Fibroblast of villous mesenchyme (primary cell): ENCODE measurements at regions not wholly inside any gene's neighbourhood (a gene's known extent, or its start where the extent isn't known, plus 50 kb on each side); places are given as distances from the start of the nearest gene placed in this dataset.

Experiments used
- DNase-seq: peaks from one replicate; pipeline ENCODE4 v3.0.0-alpha.2; 2010; ENCODE audit warnings: low read depth
- H3K4me3 ChIP-seq: 2 replicates; pipeline ENCODE4 v1.5.1; 2011; ENCODE audit warnings: low read depth, mild to moderate bottlenecking, low read length
- TF ChIP-seq, protein P1 (sequence below): IDR thresholded peaks from 2 replicates; pipeline ENCODE4 v1.5.1; 2012; ENCODE audit warnings: low read depth, mild to moderate bottlenecking, low read length; ENCODE audit not compliant: insufficient read depth

DNA sequence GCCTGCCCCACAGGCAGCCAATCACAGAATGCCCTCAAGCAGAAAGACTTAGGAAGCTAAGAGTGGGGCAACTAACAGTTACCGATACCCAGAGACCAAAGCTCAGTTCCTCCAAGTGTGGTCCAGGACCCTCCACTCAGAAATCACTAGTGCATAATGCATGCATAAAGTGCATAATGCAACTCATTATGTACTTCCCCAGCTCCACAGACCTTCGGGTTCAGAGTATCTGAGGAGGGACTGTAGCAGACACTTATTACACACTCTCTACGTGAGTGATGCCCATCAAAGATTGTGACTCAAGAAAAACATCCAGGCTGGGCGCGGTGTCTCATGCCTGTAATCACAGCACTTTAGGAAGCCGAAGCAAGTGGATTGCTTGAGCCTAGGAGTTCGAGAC, 328.0 kb downstream of the BCOR start:
- DNase-seq, result no peak
- H3K4me3 ChIP-seq, result no peak overlapping the region
- TF ChIP-seq, protein P1, sequence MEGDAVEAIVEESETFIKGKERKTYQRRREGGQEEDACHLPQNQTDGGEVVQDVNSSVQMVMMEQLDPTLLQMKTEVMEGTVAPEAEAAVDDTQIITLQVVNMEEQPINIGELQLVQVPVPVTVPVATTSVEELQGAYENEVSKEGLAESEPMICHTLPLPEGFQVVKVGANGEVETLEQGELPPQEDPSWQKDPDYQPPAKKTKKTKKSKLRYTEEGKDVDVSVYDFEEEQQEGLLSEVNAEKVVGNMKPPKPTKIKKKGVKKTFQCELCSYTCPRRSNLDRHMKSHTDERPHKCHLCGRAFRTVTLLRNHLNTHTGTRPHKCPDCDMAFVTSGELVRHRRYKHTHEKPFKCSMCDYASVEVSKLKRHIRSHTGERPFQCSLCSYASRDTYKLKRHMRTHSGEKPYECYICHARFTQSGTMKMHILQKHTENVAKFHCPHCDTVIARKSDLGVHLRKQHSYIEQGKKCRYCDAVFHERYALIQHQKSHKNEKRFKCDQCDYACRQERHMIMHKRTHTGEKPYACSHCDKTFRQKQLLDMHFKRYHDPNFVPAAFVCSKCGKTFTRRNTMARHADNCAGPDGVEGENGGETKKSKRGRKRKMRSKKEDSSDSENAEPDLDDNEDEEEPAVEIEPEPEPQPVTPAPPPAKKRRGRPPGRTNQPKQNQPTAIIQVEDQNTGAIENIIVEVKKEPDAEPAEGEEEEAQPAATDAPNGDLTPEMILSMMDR, result no peak

DNA sequence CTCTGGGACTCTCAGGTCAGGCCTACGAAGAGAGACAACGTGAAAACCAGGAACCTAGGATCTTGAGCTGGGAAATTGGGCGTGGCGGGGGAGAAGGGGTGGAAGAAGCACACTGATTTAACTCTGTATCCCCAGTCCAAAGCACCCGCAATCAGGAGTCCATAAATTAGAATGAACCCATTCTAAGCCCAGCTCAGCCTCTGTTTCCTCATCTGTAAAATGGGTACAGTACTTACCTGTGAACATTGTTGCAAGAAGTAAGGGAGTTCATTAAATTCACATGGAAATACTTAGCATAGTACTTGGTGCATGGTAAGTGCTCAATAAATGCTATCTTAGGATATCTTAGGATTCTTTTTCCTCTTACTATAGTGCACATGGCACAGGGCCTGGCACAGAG, 326.7 kb downstream of the BCOR start:
- H3K4me3 ChIP-seq, result no peak overlapping the region
- TF ChIP-seq, protein P1, result no peak
- DNase-seq, result no peak

DNA sequence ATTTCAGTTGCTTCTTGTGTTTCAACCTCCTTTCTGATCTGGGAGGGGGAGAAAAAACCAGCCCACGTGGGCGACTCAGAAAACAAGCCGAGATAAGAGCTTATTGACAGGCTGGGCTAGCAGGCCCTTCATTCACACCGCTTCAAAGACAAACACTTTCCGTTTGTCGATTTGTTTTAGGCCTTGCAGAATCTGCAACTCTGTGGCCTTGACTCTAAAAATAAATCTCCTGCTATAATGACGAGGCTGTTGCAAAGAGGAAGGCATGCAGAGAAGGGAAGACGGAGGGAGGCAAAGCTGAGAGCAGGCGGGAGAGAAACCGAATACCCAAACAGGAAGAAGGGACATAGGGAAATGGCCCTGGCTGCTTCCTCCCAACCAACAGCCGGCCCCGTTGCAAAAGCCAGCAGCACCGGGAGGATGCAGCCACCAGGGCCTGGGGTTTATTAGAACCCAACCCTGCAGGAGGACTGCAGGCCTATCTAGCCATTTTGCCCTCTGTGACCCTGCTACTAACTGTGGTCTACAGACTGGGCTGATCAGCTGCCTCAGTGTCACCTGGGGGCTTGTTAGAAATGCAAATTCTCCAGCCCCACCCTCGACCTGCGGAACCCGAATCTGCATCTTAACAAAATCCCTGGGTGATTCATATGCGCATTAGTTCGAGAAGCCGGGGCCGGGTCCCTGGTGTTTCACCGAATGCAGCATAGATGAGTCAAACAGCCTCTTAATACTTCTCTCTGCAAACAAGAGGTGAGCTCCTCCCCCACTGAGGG, 325.5 kb downstream of the BCOR start:
- H3K4me3 ChIP-seq, result no peak overlapping the region
- TF ChIP-seq, protein P1, result no peak
- peak; percentile 30 for DNase-seq

DNA sequence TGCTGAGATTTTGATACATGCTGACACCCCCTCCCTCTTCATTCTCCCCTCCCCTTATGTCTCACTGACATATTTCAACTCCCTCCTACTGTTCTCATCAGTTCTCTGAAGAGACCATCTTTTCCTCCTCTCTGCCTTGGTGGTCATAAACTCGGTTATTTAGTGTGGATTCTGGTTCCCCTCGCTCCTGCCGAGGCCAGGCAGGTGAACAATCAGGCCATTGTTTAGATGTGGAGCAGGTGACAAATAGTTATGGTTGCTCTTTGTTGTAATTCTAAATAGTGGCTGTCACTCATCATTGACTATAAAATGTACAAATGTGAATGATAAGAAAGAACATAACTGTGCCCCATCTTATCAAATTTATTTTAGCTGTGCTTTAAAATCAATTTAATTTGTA, 324.6 kb downstream of the BCOR start:
- H3K4me3 ChIP-seq, result no peak overlapping the region
- no peak for DNase-seq
- TF ChIP-seq, protein P1, result no peak

DNA sequence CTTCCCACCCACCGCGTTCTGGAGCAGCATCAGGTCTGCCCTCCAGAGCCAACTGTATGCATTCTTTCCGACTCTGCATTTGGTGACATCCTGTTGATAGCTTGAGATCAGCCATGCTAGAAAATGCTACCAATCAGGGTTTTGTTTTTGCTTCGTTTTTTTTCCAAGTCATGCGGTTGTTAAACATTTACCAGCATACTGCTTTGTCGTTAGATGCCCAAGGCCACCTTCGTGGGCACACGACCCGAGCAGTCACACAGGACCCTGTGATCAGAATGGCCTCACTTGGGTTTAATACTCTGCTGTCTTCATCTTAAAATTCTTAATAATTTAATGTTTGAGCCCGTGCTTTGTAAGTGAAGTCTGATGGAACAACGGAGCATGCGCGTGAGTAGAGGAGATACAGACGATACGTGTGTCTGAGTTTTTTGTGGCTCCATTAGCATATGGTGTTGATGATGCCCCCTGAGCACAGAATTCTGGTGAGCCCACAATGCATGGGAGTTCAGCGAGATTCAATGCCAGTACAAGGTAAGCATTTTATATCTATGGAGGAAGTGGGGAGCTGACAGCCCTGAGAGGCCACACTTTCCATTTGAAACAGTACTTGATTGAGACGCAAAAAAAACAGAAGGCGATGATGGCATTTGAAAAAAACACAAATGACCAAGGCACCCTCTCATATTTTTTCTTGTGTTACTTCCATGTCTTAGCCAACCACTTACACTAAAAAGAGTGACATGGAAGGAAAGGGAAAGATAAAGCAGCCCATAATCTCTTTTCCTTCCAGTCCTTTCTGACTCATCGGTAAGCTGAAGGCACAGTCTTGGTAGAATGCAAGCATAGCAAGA, 323.6 kb downstream of the BCOR start:
- TF ChIP-seq, protein P1, result no peak
- peak; percentile 64 for DNase-seq
- no peak overlapping the region for H3K4me3 ChIP-seq

DNA sequence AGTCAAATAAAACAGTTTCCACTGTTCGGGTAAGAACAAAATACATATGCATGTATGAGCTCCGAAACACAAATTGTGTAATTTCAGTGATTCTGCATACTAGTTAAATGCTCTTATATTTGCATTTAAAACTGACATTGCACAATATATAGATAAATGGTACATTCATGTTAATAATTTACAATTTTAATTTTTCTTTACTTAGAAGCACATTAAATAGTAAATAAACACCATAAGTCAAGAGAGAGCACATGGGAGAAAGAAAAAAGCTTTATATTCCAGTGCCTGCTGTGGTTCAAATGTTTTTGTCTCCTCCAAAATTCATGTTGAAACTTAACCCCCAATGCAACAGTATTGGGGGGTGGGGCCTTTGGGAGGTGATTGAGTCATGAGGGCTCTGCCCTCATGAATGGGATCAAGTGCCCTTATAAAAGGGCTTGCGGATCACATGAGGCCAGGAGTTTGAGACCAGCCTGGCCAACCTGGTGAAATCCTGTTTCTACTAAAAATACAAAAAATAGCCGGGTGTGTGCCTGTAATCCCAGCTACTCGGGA, 322.9 kb downstream of the BCOR start:
- no peak for DNase-seq
- H3K4me3 ChIP-seq, result no peak overlapping the region
- TF ChIP-seq, protein P1, result no peak
